ACC112 (cell line): ENCODE measurements at regions not wholly inside any gene's neighbourhood (a gene's known extent, or its start where the extent isn't known, plus 50 kb on each side); places are given as distances from the start of the nearest gene placed in this dataset.

Experiments used
- H2AFZ ChIP-seq: fragments of 200-600 bp; sonication (generic); one replicate; pipeline ENCODE4 v1.6.0; 2017; ENCODE audit warnings: antibody characterized with exemption, low read length; ENCODE audit not compliant: unreplicated experiment
- H3K27ac ChIP-seq: fragments of 200-600 bp; sonication (generic); 2 replicates; pipeline ENCODE4 v1.5.1; 2014; ENCODE audit warnings: low read depth, mild to moderate bottlenecking, antibody characterized with exemption, low read length, moderate library complexity
- H3K27me3 ChIP-seq: fragments of 200-600 bp; sonication (generic); 2 replicates; pipeline ENCODE4 v1.6.1; 2014; ENCODE audit warnings: mild to moderate bottlenecking, antibody characterized with exemption, low read length, moderate library complexity, mixed read lengths; ENCODE audit not compliant: insufficient read depth
- H3K36me3 ChIP-seq: fragments of 200-600 bp; sonication (generic); 2 replicates; pipeline ENCODE4 v1.6.1; 2016; ENCODE audit warnings: mild to moderate bottlenecking, antibody characterized with exemption, low read length, moderate library complexity, mixed read lengths; ENCODE audit not compliant: insufficient read depth
- H3K4me1 ChIP-seq: fragments of 200-600 bp; sonication (generic); one replicate; pipeline ENCODE4 v1.6.1; 2016; ENCODE audit warnings: low read length, mixed read lengths; ENCODE audit not compliant: insufficient read depth, unreplicated experiment, control insufficient read depth
- H3K4me3 ChIP-seq: fragments of 200-600 bp; sonication (generic); 2 replicates; pipeline ENCODE4 v1.5.1; 2014; ENCODE audit warnings: mild to moderate bottlenecking, low read depth, low read length
- H3K79me2 ChIP-seq: fragments of 200-600 bp; sonication (generic); one replicate; pipeline ENCODE4 v1.6.0; 2016; ENCODE audit warnings: low read length; ENCODE audit not compliant: control insufficient read depth, unreplicated experiment, insufficient read depth

- H3K4me1 ChIP-seq: no peaks in the 10 kb centered on the region
- no peaks in the 10 kb centered on the region for H3K79me2 ChIP-seq
- H2AFZ ChIP-seq: no peak overlapping the region
- H3K27ac ChIP-seq: no peak overlapping the region
- H3K4me3 ChIP-seq: no peak overlapping the region
- no peaks in the 10 kb centered on the region for H3K27me3 ChIP-seq
- no peaks in the 10 kb centered on the region for H3K36me3 ChIP-seq
Measured at GRCh38 chr14:86414146-86414545, 884.2 kb downstream of the FLRT2 start.

- Histone ChIP-seq H2AFZ (no peak overlapping the region), H3K79me2 (no peaks in the 10 kb centered on the region), H3K27ac (no peak overlapping the region), H3K4me3 (no peak overlapping the region), H3K4me1 (no peaks in the 10 kb centered on the region), H3K27me3 (no peaks in the 10 kb centered on the region), H3K36me3 (no peaks in the 10 kb centered on the region)
Measured at GRCh38 chr14:86404989-86405649, 875.2 kb downstream of the FLRT2 start.

GRCh38 chr14:86404425-86404824, 874.5 kb downstream of the FLRT2 start:
- Histone ChIP-seq H3K27ac (no peak overlapping the region), H3K79me2 (no peaks in the 10 kb centered on the region), H3K27me3 (no peaks in the 10 kb centered on the region)

GRCh38 chr14:86402545-86402944, 872.6 kb downstream of the FLRT2 start:
- no peaks in the 10 kb centered on the region for H3K4me1 ChIP-seq
- no peaks in the 10 kb centered on the region for H3K27me3 ChIP-seq
- no peak overlapping the region for H2AFZ ChIP-seq
- H3K79me2 ChIP-seq: no peaks in the 10 kb centered on the region
- H3K36me3 ChIP-seq: no peaks in the 10 kb centered on the region
- no peak overlapping the region for H3K27ac ChIP-seq
- H3K4me3 ChIP-seq: no peak overlapping the region

More at GRCh38 chr14:86404425-86404824, 874.5 kb downstream of the FLRT2 start:
- no peak overlapping the region for H3K4me3 ChIP-seq
- no peaks in the 10 kb centered on the region for H3K4me1 ChIP-seq
- no peaks in the 10 kb centered on the region for H3K36me3 ChIP-seq
- H2AFZ ChIP-seq: no peak overlapping the region

- Histone ChIP-seq H3K79me2 (no peaks in the 10 kb centered on the region), H3K4me3 (no peak overlapping the region), H2AFZ (no peak overlapping the region), H3K27ac (no peak overlapping the region), H3K27me3 (no peaks in the 10 kb centered on the region), H3K4me1 (no peaks in the 10 kb centered on the region), H3K36me3 (no peaks in the 10 kb centered on the region)
Measured at GRCh38 chr14:86391085-86391484, 861.1 kb downstream of the FLRT2 start.

- no peaks in the 10 kb centered on the region for H3K4me1 ChIP-seq
- H3K27me3 ChIP-seq: no peaks in the 10 kb centered on the region
- H3K36me3 ChIP-seq: no peaks in the 10 kb centered on the region
- no peak overlapping the region for H2AFZ ChIP-seq
- H3K4me3 ChIP-seq: no peak overlapping the region
- no peaks in the 10 kb centered on the region for H3K79me2 ChIP-seq
- H3K27ac ChIP-seq: no peak overlapping the region
Measured at GRCh38 chr14:86388216-86388615, 858.3 kb downstream of the FLRT2 start.

- Histone ChIP-seq H3K4me3 (no peak overlapping the region), H3K27me3 (no peaks in the 10 kb centered on the region), H3K4me1 (no peaks in the 10 kb centered on the region), H3K36me3 (no peaks in the 10 kb centered on the region), H3K27ac (no peak overlapping the region), H3K79me2 (no peaks in the 10 kb centered on the region), H2AFZ (no peak overlapping the region)
Measured at GRCh38 chr14:86373886-86374285, 843.9 kb downstream of the FLRT2 start.

GRCh38 chr14:86372402-86372801, 842.5 kb downstream of the FLRT2 start:
- Histone ChIP-seq H3K27ac (no peak overlapping the region), H3K79me2 (no peaks in the 10 kb centered on the region), H3K36me3 (no peaks in the 10 kb centered on the region), H3K27me3 (no peaks in the 10 kb centered on the region), H2AFZ (no peak overlapping the region), H3K4me3 (no peak overlapping the region), H3K4me1 (no peaks in the 10 kb centered on the region)

GRCh38 chr14:86364634-86365033, 834.7 kb downstream of the FLRT2 start:
- no peaks in the 10 kb centered on the region for H3K27me3 ChIP-seq
- no peaks in the 10 kb centered on the region for H3K36me3 ChIP-seq
- no peaks in the 10 kb centered on the region for H3K79me2 ChIP-seq
- no peak overlapping the region for H3K4me3 ChIP-seq
- no peak overlapping the region for H2AFZ ChIP-seq
- no peak overlapping the region for H3K27ac ChIP-seq
- H3K4me1 ChIP-seq: no peaks in the 10 kb centered on the region

- H3K79me2 ChIP-seq: no peaks in the 10 kb centered on the region
- no peak overlapping the region for H3K4me3 ChIP-seq
- H2AFZ ChIP-seq: no peak overlapping the region
- no peaks in the 10 kb centered on the region for H3K27me3 ChIP-seq
- H3K4me1 ChIP-seq: no peaks in the 10 kb centered on the region
- H3K36me3 ChIP-seq: no peaks in the 10 kb centered on the region
- H3K27ac ChIP-seq: no peak overlapping the region
Measured at GRCh38 chr14:86363576-86363975, 833.6 kb downstream of the FLRT2 start.

GRCh38 chr14:86363047-86363446, 833.1 kb downstream of the FLRT2 start:
- Histone ChIP-seq H3K4me1 (no peaks in the 10 kb centered on the region), H3K27ac (no peak overlapping the region), H3K27me3 (no peaks in the 10 kb centered on the region), H2AFZ (no peak overlapping the region), H3K4me3 (no peak overlapping the region), H3K36me3 (no peaks in the 10 kb centered on the region), H3K79me2 (no peaks in the 10 kb centered on the region)
